T47D (cell line): ENCODE measurements at regions not wholly inside any gene's neighbourhood (a gene's known extent, or its start where the extent isn't known, plus 50 kb on each side); places are given as distances from the start of the nearest gene placed in this dataset.
A peak's percentile ranks its signal among the peaks of the same experiment; 100 is the strongest.
"Not testable (repeated sequence)": the region's sequence is repeated elsewhere in the genome, so short reads cannot be mapped to it uniquely, and the experiment has no call there.

Source experiments
- DNase-seq, 2 experiments: peaks; one replicate each; pipeline versions ENCODE4 v3.0.0 to v3.0.0-alpha.2; 2011 to 2012; ENCODE audit warnings: low read depth in 1 of 2, low spot score in 1 of 2
- JUND ChIP-seq: IDR thresholded peaks from 2 replicates; pipeline ENCODE4 v1.6.1; 2012; ENCODE audit warnings: low read depth
- in situ Hi-C: cut with HindIII; loops from 2 replicates; pipeline ENCODE4 v1.10.0; 2016; ENCODE audit warnings: low sequenced_read_pairs, low pct_unique_long_range_greater_than_20kb

GRCh38 chr3:159244933-159245332 lies 443.1 kb downstream of the MFSD1 start:
- TF ChIP-seq JUND = no peak
- in situ Hi-C loops = no loop called here
- DNase-seq = no peak

DNA sequence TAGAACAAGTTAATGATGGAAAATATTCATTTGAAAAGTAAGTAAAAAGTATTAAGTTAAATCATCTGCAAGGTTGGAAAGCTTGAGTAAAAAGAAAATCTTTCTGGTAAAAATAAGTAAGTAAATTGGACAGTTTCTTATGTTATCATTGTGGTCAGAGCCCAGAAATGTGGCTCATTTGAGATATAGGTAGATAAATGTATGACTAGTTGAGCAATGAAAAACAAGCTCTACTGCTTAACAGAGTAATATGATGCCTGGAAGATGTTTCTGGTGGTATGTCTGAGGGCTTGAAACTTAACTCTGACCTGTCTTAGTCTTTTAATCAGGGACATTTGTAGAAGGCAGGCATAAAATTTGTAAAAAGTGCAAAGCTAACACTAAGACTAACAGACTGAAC lies 444.0 kb downstream of the MFSD1 start:
- DNase-seq = no peak
- in situ Hi-C loops = no loop called here
- no peak for TF ChIP-seq JUND

DNA sequence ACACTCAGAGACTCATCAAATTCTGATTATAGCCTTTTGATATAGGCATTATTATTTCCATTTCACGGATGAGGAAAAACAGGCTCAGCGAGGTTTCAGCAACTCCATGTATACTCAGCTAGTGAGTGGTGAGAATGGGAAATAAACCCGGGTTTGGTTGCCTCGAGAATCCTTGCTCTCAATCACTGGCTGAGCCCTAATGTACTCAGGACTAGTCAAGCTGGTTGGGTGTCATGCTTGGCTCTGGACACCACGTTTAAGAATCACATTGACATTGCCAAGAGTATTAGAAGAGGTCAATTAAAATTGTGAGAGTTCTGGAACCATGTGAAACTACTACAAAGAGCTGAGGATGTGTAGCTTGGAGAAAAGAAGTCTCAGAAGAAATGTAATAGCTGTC lies 444.5 kb downstream of the MFSD1 start:
- no peak for TF ChIP-seq JUND
- peak in 1 of 2 experiments; percentile 45 for DNase-seq
- in situ Hi-C loops = no loop called here

DNA sequence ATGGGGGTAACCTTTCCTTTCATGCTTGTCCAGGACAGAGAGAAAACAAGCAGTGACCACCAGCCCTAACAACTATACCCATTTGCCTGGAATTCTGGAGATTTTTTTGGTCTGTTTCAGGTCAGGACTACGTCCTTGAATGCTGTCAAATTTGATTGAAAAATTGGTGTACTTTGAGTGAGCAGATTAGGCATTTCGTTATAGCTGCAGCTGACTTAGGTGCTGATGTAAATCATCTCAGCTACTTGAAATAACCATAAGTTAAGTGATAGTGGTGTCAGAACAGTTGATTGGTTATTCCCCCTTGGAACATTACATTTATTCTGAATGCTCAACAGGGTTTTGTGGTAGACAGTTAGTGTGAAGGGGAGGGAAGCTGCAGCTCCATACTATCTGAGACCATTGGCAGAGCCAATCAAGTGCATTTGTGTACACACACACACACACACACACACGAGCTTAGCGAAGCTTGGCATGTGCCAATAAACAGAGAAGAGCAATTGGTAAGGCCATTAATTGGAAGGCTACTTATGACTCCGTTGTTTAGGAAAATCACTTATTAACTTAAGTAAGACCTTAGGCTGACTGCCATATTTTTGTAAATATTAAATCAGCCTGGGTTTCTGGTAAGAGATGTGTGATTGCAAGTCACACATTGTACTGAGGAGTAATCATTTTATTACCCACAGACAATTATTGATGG lies 447.8 kb downstream of the MFSD1 start:
- in situ Hi-C loops = no loop called here
- no peak for TF ChIP-seq JUND
- DNase-seq = no peak

GRCh38 chr3:159250961-159251360 lies 449.1 kb downstream of the MFSD1 start:
- no peak for TF ChIP-seq JUND
- DNase-seq = no peak
- in situ Hi-C loops = no loop called here

- TF ChIP-seq JUND = no peak
- in situ Hi-C loops = no loop called here
- DNase-seq = no peak
Measured at GRCh38 chr3:159252274-159252673, 450.4 kb downstream of the MFSD1 start.

DNA sequence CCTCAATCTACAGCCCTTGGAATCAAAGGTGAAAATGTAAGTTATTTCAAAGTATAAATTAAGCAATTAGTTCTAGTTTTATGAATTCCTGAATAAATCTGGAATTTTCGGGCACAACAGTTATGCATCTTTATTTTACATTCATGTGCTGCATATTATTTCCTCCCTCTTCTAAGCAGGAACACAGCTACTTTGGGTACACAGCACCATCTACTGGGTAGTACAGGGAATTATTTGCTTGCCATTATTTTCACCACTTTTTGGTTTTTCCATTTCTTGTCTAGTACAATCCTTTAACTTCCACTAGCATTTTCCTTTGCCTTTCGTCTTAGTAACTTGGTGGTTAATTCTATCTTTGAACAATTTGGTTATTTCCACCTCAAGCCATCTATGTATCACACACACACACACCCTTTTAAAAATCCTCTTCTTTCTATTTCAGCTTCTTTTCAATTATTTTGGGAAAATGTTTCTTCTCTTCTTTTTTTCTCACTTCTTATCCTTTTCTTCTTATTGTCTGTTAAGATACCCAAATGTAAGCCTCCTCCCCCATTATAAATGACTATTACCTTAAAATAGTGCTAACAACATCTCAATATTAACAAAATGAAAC lies 451.0 kb downstream of the MFSD1 start:
- DNase-seq = peak; percentile 30 to 79
- no peak for TF ChIP-seq JUND
- in situ Hi-C loops = no loop called here

DNA sequence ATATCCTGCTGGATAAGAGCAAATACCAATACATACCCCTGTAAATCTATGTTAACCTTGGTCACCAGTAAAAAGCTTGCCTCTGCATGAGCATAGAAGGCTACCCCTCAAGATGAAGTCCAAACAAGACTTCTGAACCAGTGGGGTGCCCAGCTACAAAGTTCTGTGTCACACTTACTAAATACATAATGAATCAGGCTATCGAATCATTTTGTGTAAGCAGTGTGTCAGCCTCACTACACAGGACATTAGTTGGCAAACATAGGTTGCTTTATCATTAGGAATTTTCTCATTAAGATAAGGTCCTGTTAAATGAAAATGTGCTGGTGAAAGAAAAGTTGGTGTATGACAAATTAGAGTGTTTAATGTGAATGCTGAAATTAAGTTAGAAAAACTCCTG lies 452.0 kb downstream of the MFSD1 start:
- in situ Hi-C loops = no loop called here
- no peak for DNase-seq
- no peak for TF ChIP-seq JUND

DNA sequence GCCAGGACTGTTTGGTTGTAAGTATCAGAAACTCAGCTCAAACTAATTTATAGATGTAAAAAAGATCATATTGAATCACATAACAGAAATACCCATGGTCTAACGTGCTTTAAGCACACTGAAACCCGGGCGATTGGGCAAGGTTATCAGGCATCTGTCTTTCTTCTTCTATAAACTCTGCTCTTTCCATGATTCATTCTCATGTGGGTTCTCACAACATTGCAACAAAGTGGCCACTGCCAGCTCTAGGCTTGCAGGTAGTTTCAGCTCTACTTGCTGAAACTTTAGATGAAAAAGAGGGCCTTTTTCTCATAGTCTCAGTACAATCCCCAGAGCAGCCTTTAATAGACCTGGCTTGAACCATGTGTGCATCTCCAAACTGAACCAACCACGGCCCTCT lies 456.1 kb downstream of the MFSD1 start:
- DNase-seq = no peak
- in situ Hi-C loops = no loop called here
- no peak for TF ChIP-seq JUND

GRCh38 chr3:159258934-159259333 lies 457.1 kb downstream of the MFSD1 start:
- no peak for DNase-seq
- no peak for TF ChIP-seq JUND
- in situ Hi-C loops = no loop called here

DNA sequence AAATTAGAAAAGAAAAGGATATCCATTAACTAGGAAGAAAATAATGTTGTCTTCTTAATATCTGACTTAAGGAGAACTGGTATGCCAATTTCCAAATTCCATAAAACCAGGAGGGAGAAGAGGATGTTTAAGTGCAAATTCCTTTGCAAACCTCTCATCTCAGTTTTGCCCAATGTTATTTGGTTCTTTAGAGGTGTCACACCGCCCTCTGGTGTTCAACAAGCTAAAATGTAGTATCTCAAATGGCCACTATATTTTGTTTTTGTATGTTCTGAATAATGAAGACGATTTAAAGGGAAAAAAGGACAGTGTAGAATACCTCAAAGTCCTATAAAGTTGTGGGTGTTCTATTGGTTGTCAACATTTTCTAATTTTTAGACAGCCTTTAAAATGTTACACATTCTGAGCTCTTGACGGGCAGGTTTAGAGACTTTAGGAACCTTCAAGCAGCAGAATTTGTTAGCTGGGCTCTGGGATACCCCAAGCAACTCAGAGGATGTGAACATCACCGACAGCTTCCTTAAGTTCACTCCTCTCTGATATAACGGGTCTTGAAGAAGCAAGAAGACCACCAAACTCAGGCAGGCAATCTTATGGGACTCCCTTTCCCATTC lies 458.3 kb downstream of the MFSD1 start:
- peak in 1 of 2 experiments; percentile 80 for DNase-seq
- in situ Hi-C loops = no loop called here
- TF ChIP-seq JUND = no peak

- in situ Hi-C loops, DNase-seq: not testable (repeated sequence)
Measured at GRCh38 chr3:159261333-159261732, 459.5 kb downstream of the MFSD1 start.

- in situ Hi-C loops = no loop called here
- TF ChIP-seq JUND = no peak
Measured at GRCh38 chr3:159263750-159264553, 462.1 kb downstream of the MFSD1 start.

More at GRCh38 chr3:159263750-159264553, 462.1 kb downstream of the MFSD1 start:
- DNase-seq = peak; percentile 28 to 72
